ENCODE measurements at regions not wholly inside any gene's neighbourhood (a gene's known extent, or its start where the extent isn't known, plus 50 kb on each side); places are given as distances from the start of the nearest gene placed in this dataset.

- in situ Hi-C loops (cut with MboI; ENCODE audit: low sequenced_read_pairs): no loop called here
Measured at GRCh38 chr14:101040538-101041442, 137.3 kb upstream of the RTL1 start.

GRCh38 chr14:101043891-101044290 lies 140.4 kb upstream of the RTL1 start:
- in situ Hi-C loops (cut with MboI; ENCODE audit: low sequenced_read_pairs): no loop called here

GRCh38 chr14:101044741-101045140 lies 141.2 kb upstream of the RTL1 start:
- in situ Hi-C loops (cut with MboI; ENCODE audit: low sequenced_read_pairs): no loop called here

GRCh38 chr14:101045511-101045910 lies 142.0 kb upstream of the RTL1 start:
- in situ Hi-C loops (cut with MboI; ENCODE audit: low sequenced_read_pairs): no loop called here

GRCh38 chr14:101046071-101046470 lies 142.5 kb upstream of the RTL1 start:
- in situ Hi-C loops (cut with MboI; ENCODE audit: low sequenced_read_pairs): no loop called here

GRCh38 chr14:101047326-101047725 lies 143.8 kb upstream of the RTL1 start:
- in situ Hi-C loops (cut with MboI; ENCODE audit: low sequenced_read_pairs): no loop called here

- in situ Hi-C loops (cut with MboI; ENCODE audit: low sequenced_read_pairs): no loop called here
Measured at GRCh38 chr14:101048766-101049165, 145.2 kb upstream of the RTL1 start.

GRCh38 chr14:101049511-101049910 lies 146.0 kb upstream of the RTL1 start:
- in situ Hi-C loops (cut with MboI; ENCODE audit: low sequenced_read_pairs): no loop called here

GRCh38 chr14:101049942-101050341 lies 146.4 kb upstream of the RTL1 start:
- in situ Hi-C loops (cut with MboI; ENCODE audit: low sequenced_read_pairs): no loop called here

GRCh38 chr14:101050901-101051490 lies 147.5 kb upstream of the RTL1 start:
- in situ Hi-C loops (cut with MboI; ENCODE audit: low sequenced_read_pairs): no loop called here

GRCh38 chr14:101054671-101055070 lies 151.1 kb upstream of the RTL1 start:
- in situ Hi-C loops (cut with MboI; ENCODE audit: low sequenced_read_pairs): no loop called here

- in situ Hi-C loops (cut with MboI; ENCODE audit: low sequenced_read_pairs): no loop called here
Measured at GRCh38 chr14:101055106-101055662, 151.7 kb upstream of the RTL1 start.

GRCh38 chr14:101055776-101056374 lies 152.4 kb upstream of the RTL1 start:
- in situ Hi-C loops (cut with MboI; ENCODE audit: low sequenced_read_pairs): no loop called here

- in situ Hi-C loops (cut with MboI; ENCODE audit: low sequenced_read_pairs): no loop called here
Measured at GRCh38 chr14:101056446-101056845, 152.9 kb upstream of the RTL1 start.

GRCh38 chr14:101057394-101057793 lies 153.9 kb upstream of the RTL1 start:
- in situ Hi-C loops (cut with MboI; ENCODE audit: low sequenced_read_pairs): no loop called here

- in situ Hi-C loops (cut with MboI; ENCODE audit: low sequenced_read_pairs): no loop called here
Measured at GRCh38 chr14:101058571-101058970, 155.0 kb upstream of the RTL1 start.

- in situ Hi-C loops (cut with MboI; ENCODE audit: low sequenced_read_pairs): no loop called here
Measured at GRCh38 chr14:101060171-101060601, 156.7 kb upstream of the RTL1 start.

- in situ Hi-C loops (cut with MboI; ENCODE audit: low sequenced_read_pairs): no loop called here
Measured at GRCh38 chr14:101061411-101062064, 158.0 kb upstream of the RTL1 start.

GRCh38 chr14:101062065-101062450 lies 158.5 kb upstream of the RTL1 start:
- in situ Hi-C loops (cut with MboI; ENCODE audit: low sequenced_read_pairs): no loop called here

GRCh38 chr14:101062601-101063000 lies 159.1 kb upstream of the RTL1 start:
- in situ Hi-C loops (cut with MboI; ENCODE audit: low sequenced_read_pairs): no loop called here

- in situ Hi-C loops (cut with MboI; ENCODE audit: low sequenced_read_pairs): no loop called here
Measured at GRCh38 chr14:101063121-101063520, 159.6 kb upstream of the RTL1 start.

Measured in HL-60/S4 treated with phorbol 12-myristate 13-acetate at 8.2 ng/mL for 4 days and 3 days (cell line).